ENCODE measurements at regions not wholly inside any gene's neighbourhood (a gene's known extent, or its start where the extent isn't known, plus 50 kb on each side); places are given as distances from the start of the nearest gene placed in this dataset.
"Not testable (repeated sequence)": the region's sequence is repeated elsewhere in the genome, so short reads cannot be mapped to it uniquely, and the experiment has no call there.

GRCh38 chr14:106120101-106120500, 593.7 kb downstream of the TMEM121 start:
- no peak for FAIRE-seq
- no peak for DNase-seq (ENCODE audit: insufficient read length, low spot score)

GRCh38 chr14:106129274-106129673, 602.9 kb downstream of the TMEM121 start:
- FAIRE-seq (no peak), DNase-seq (ENCODE audit: insufficient read length, low spot score) (no peak)
- no peak for TF ChIP-seq CTCF (IDR thresholded peaks at IDR 0.05; ENCODE audit: insufficient read depth, missing control alignments)

More at GRCh38 chr14:106120101-106120500, 593.7 kb downstream of the TMEM121 start:
- no peak for TF ChIP-seq CTCF (IDR thresholded peaks at IDR 0.05; ENCODE audit: insufficient read depth, missing control alignments)

- FAIRE-seq; DNase-seq (ENCODE audit: insufficient read length, low spot score): not testable (repeated sequence)
Measured at GRCh38 chr14:106129904-106130661, 603.7 kb downstream of the TMEM121 start.

GRCh38 chr14:106133126-106133525, 606.7 kb downstream of the TMEM121 start:
- DNase-seq (ENCODE audit: insufficient read length, low spot score); FAIRE-seq: not testable (repeated sequence)

- FAIRE-seq (no peak), DNase-seq (ENCODE audit: insufficient read length, low spot score) (no peak)
- TF ChIP-seq CTCF (IDR thresholded peaks at IDR 0.05; ENCODE audit: insufficient read depth, missing control alignments) = no peak
Measured at GRCh38 chr14:106134886-106135285, 608.5 kb downstream of the TMEM121 start.

GRCh38 chr14:106141242-106142220, 615.1 kb downstream of the TMEM121 start:
- FAIRE-seq (no peak), DNase-seq (ENCODE audit: insufficient read length, low spot score) (no peak)
- TF ChIP-seq CTCF (IDR thresholded peaks at IDR 0.05; ENCODE audit: insufficient read depth, missing control alignments) = no peak

- not testable (repeated sequence) for FAIRE-seq; DNase-seq (ENCODE audit: insufficient read length, low spot score)
Measured at GRCh38 chr14:106145731-106146130, 619.3 kb downstream of the TMEM121 start.

GRCh38 chr14:106153362-106153955, 627.1 kb downstream of the TMEM121 start:
- peak; percentile 54 for TF ChIP-seq CTCF (IDR thresholded peaks at IDR 0.05; ENCODE audit: insufficient read depth, missing control alignments)
- not testable (repeated sequence) for DNase-seq (ENCODE audit: insufficient read length, low spot score); FAIRE-seq
